HFFc6 (cell line): ENCODE measurements at regions not wholly inside any gene's neighbourhood (a gene's known extent, or its start where the extent isn't known, plus 50 kb on each side); places are given as distances from the start of the nearest gene placed in this dataset.

Source experiments
- DNase-seq: peaks from one replicate; pipeline ENCODE4 v3.0.0-alpha.2; 2018
- H3K27ac Mint-ChIP-seq: 2 replicates; pipeline ENCODE4 v1.8.0; 2020; ENCODE audit warnings: mild to moderate bottlenecking, mixed read lengths
- H3K27me3 Mint-ChIP-seq: 2 replicates; pipeline ENCODE4 v1.8.0; 2021; ENCODE audit warnings: mild to moderate bottlenecking, moderate library complexity, mixed read lengths; ENCODE audit not compliant: insufficient read depth
- H3K36me3 Mint-ChIP-seq: 2 replicates; pipeline ENCODE4 v1.8.0; 2021; ENCODE audit warnings: low read depth, mixed read lengths
- H3K4me1 Mint-ChIP-seq: 2 replicates; pipeline ENCODE4 v1.8.0; 2020; ENCODE audit warnings: low read depth, mixed read lengths
- H3K4me3 Mint-ChIP-seq: 2 replicates; pipeline ENCODE4 v1.8.0; 2020; ENCODE audit warnings: mild to moderate bottlenecking, moderate library complexity, mixed read lengths
- H3K9me3 Mint-ChIP-seq: 2 replicates; pipeline ENCODE4 v1.8.0; 2020; ENCODE audit warnings: mild to moderate bottlenecking, mixed read lengths
- CTCF ChIP-seq: fragments of 200-600 bp; sonication (generic); IDR thresholded peaks from 2 replicates; pipeline ENCODE4 v1.5.0; 2021; ENCODE audit warnings: antibody characterized with exemption, mild to moderate bottlenecking

- Mint-ChIP-seq H3K4me3 (no peak overlapping the region), H3K27me3 (no peaks in the 10 kb centered on the region; the same call in 1 of the 2 replicates), H3K9me3 (peaks cover 80% of the 10 kb centered on the region), H3K36me3 (no peaks in the 10 kb centered on the region; the same call in 1 of the 2 replicates), H3K4me1 (no peaks in the 10 kb centered on the region), H3K27ac (no peak overlapping the region)
- TF ChIP-seq CTCF: no peak
- no peak for DNase-seq
These were observed 560.7 kb downstream of the GLRX3 start for GRCh38 chr10:130696870-130697269.

DNA sequence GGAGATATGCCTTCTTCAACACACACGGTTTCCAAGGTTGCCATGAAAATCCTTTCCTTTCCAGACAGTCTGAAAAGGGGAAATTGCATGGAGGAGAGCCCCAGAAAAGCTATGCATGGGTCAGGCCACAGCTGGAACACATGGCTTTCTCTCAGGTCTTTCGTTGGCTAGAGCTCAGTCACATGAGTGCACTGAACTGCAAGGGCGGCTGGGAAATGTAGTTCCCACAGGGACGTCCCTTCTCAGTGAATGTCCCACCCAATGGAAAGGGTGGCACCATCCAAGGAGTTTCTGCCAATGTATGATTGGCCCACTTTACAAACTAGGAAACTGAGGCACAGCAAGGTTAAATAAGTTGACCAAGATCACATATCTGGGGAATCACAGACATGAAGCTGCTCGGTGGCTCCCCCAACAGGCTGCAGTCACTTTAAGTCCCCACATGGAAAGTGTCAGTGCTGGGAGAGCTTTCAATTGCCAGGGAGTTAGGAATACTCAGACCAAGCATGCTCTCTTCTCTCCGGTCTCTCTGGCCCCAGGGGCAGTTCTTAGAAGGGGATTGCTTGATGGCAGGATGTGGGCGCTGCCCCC lies 571.3 kb downstream of the GLRX3 start:
- Mint-ChIP-seq H3K36me3 (peaks cover 6% of the 10 kb centered on the region; the same call in 1 of the 2 replicates), H3K4me1 (no peaks in the 10 kb centered on the region), H3K4me3 (no peak overlapping the region), H3K27ac (no peak overlapping the region), H3K27me3 (peaks cover 4% of the 10 kb centered on the region), H3K9me3 (peaks cover 80% of the 10 kb centered on the region)
- no peak for TF ChIP-seq CTCF
- no peak for DNase-seq

- peaks cover 6% of the 10 kb centered on the region; the same call in 1 of the 2 replicates for H3K36me3 Mint-ChIP-seq
- H3K4me3 Mint-ChIP-seq: no peak overlapping the region
- H3K9me3 Mint-ChIP-seq: peaks cover 81% of the 10 kb centered on the region
- H3K27me3 Mint-ChIP-seq: peaks cover 4% of the 10 kb centered on the region
- no peak for TF ChIP-seq CTCF
- no peaks in the 10 kb centered on the region for H3K4me1 Mint-ChIP-seq
- H3K27ac Mint-ChIP-seq: no peak overlapping the region
- no peak for DNase-seq
These were observed 572.4 kb downstream of the GLRX3 start for GRCh38 chr10:130708465-130709070.

GRCh38 chr10:130709415-130709814 lies 573.2 kb downstream of the GLRX3 start:
- Mint-ChIP-seq H3K36me3 (peaks cover 6% of the 10 kb centered on the region; the same call in 1 of the 2 replicates), H3K9me3 (peaks cover 73% of the 10 kb centered on the region), H3K27me3 (peaks cover 4% of the 10 kb centered on the region), H3K4me3 (no peak overlapping the region), H3K4me1 (no peaks in the 10 kb centered on the region), H3K27ac (no peak overlapping the region)
- TF ChIP-seq CTCF: no peak
- DNase-seq: no peak

DNA sequence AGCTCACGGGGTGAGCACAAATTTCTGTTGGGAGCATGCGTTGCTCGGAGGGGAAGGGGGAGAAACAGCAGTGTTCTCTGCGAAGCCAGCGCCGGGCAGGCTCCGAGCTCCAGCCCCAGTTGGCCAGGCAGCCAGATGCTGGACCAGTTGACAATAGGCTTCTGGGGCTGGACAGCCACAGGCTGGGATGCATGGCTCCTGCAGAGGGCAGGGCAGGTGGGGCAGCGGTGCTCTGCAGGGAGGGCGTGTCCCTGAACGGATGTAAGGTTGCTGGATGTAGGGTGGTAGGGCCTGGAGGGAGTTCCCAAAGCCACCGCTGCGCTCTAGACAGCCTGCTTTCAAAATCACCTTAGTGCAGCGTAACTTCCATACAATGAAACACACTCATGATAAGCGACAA lies 574.9 kb downstream of the GLRX3 start:
- TF ChIP-seq CTCF: no peak
- Mint-ChIP-seq H3K27ac (no peak overlapping the region), H3K36me3 (peaks cover 6% of the 10 kb centered on the region; the same call in 1 of the 2 replicates), H3K27me3 (peaks cover 4% of the 10 kb centered on the region), H3K9me3 (peaks cover 69% of the 10 kb centered on the region), H3K4me3 (no peak overlapping the region), H3K4me1 (no peaks in the 10 kb centered on the region)
- no peak for DNase-seq
